H1 (cell line): ENCODE measurements at regions not wholly inside any gene's neighbourhood (a gene's known extent, or its start where the extent isn't known, plus 50 kb on each side); places are given as distances from the start of the nearest gene placed in this dataset.

Experiments
- KDM1A ChIP-seq: fragments of 200-600, 300-600 bp; sonication (generic); IDR thresholded peaks from 2 replicates; pipeline ENCODE4 v1.7.1; 2016; ENCODE audit warnings: mild to moderate bottlenecking, low read length, borderline replicate concordance
- PHF8 ChIP-seq: fragments of 200-600 bp; sonication (generic); conservative IDR thresholded peaks from 2 replicates; pipeline ENCODE4 v1.7.1; 2012; ENCODE audit warnings: low read depth, mild to moderate bottlenecking, inconsistent platforms, low read length, moderate library complexity

- TF ChIP-seq PHF8 (no peak), KDM1A (no peak)
Measured at GRCh38 chr2:149988361-149988760, 400.8 kb upstream of the MMADHC start (continued).
